NOMO-1 treated with DMSO at 0.1 percent for 48 hours (cell line): ENCODE measurements at regions not wholly inside any gene's neighbourhood (a gene's known extent, or its start where the extent isn't known, plus 50 kb on each side); places are given as distances from the start of the nearest gene placed in this dataset.

Experiments used
- DNase-seq: peaks from one replicate; lab custom pipeline; 2025; ENCODE audit not compliant: unreplicated experiment; lab: John Stamatoyannopoulos, UW

- DNase-seq = no peak
These were observed 767.8 kb upstream of the FANCL start for GRCh38 chr2:59008950-59009349.

- no peak for DNase-seq
These were observed 764.9 kb upstream of the FANCL start for GRCh38 chr2:59005836-59006615.

GRCh38 chr2:59004621-59005020 is 763.5 kb upstream of the FANCL start:
- no peak for DNase-seq

GRCh38 chr2:59000796-59001195 is 759.7 kb upstream of the FANCL start:
- DNase-seq = no peak

- no peak for DNase-seq
These were observed 751.1 kb upstream of the FANCL start for GRCh38 chr2:58992062-58992706.

- DNase-seq = no peak
These were observed 750.2 kb upstream of the FANCL start for GRCh38 chr2:58991357-58991756.

GRCh38 chr2:58985541-58985940 is 744.4 kb upstream of the FANCL start:
- no peak for DNase-seq

- DNase-seq = no peak
These were observed 743.6 kb upstream of the FANCL start for GRCh38 chr2:58984731-58985130.

- no peak for DNase-seq
These were observed 742.0 kb upstream of the FANCL start for GRCh38 chr2:58983111-58983510.

- DNase-seq = peak; percentile 4
These were observed 740.1 kb upstream of the FANCL start for GRCh38 chr2:58981237-58981636.

GRCh38 chr2:58976375-58977071 is 735.4 kb upstream of the FANCL start:
- DNase-seq = no peak

GRCh38 chr2:58974881-58975280 is 733.8 kb upstream of the FANCL start:
- no peak for DNase-seq

- DNase-seq = no peak
These were observed 733.3 kb upstream of the FANCL start for GRCh38 chr2:58974426-58974825.

GRCh38 chr2:58973811-58974281 is 732.7 kb upstream of the FANCL start:
- no peak for DNase-seq

- DNase-seq = no peak
These were observed 731.6 kb upstream of the FANCL start for GRCh38 chr2:58972737-58973136.

- no peak for DNase-seq
These were observed 730.6 kb upstream of the FANCL start for GRCh38 chr2:58971511-58972360.

- DNase-seq = no peak
These were observed 729.2 kb upstream of the FANCL start for GRCh38 chr2:58970365-58970764.

GRCh38 chr2:58968885-58969284 is 727.8 kb upstream of the FANCL start:
- DNase-seq = no peak

- DNase-seq = no peak
These were observed 726.6 kb upstream of the FANCL start for GRCh38 chr2:58967736-58968135.

- DNase-seq = no peak
These were observed 724.5 kb upstream of the FANCL start for GRCh38 chr2:58965602-58966001.

GRCh38 chr2:58959996-58960395 is 718.9 kb upstream of the FANCL start:
- no peak for DNase-seq
